ENCODE measurements at regions not wholly inside any gene's neighbourhood (a gene's known extent, or its start where the extent isn't known, plus 50 kb on each side); places are given as distances from the start of the nearest gene placed in this dataset.

- TF ChIP-seq, protein P1, sequence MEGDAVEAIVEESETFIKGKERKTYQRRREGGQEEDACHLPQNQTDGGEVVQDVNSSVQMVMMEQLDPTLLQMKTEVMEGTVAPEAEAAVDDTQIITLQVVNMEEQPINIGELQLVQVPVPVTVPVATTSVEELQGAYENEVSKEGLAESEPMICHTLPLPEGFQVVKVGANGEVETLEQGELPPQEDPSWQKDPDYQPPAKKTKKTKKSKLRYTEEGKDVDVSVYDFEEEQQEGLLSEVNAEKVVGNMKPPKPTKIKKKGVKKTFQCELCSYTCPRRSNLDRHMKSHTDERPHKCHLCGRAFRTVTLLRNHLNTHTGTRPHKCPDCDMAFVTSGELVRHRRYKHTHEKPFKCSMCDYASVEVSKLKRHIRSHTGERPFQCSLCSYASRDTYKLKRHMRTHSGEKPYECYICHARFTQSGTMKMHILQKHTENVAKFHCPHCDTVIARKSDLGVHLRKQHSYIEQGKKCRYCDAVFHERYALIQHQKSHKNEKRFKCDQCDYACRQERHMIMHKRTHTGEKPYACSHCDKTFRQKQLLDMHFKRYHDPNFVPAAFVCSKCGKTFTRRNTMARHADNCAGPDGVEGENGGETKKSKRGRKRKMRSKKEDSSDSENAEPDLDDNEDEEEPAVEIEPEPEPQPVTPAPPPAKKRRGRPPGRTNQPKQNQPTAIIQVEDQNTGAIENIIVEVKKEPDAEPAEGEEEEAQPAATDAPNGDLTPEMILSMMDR (IDR thresholded peaks at IDR 0.05), result peak; percentile 94
- no peak for TF ChIP-seq ZFX (IDR thresholded peaks at IDR 0.05; ENCODE audit: borderline replicate concordance)
These were observed 561.2 kb upstream of the PHF14 start for GRCh38 chr7:10412422-10413019.
